Liver (tissue), 8 donors: ENCODE measurements at regions not wholly inside any gene's neighbourhood (a gene's known extent, or its start where the extent isn't known, plus 50 kb on each side); places are given as distances from the start of the nearest gene placed in this dataset.

Experiments
- DNase-seq: peaks from one replicate; pipeline ENCODE4 v3.0.0-alpha.2; 2017; ENCODE audit warnings: low spot score
- H3K27ac ChIP-seq, 2 donors: one replicate each; pipeline ENCODE4 v1.7.0; 2013; ENCODE audit warnings: inconsistent platforms in 2 of 2, low read length in 2 of 2, control low read depth in 1 of 2, low read depth in 1 of 2, mild to moderate bottlenecking in 1 of 2
- H3K27me3 ChIP-seq, 4 donors: one replicate each; pipeline versions ENCODE4 v1.6.1 to v1.7.0; 2013; ENCODE audit warnings: low read length in 3 of 4, inconsistent platforms in 1 of 4, mild to moderate bottlenecking in 1 of 4, moderate library complexity in 1 of 4; ENCODE audit not compliant: control insufficient read depth in 4 of 4, insufficient read depth in 4 of 4
- H3K36me3 ChIP-seq, 4 donors: one replicate each; pipeline versions ENCODE4 v1.6.1 to v1.7.0; 2013; ENCODE audit warnings: low read length in 3 of 4, mild to moderate bottlenecking in 3 of 4, low read depth in 1 of 4, moderate library complexity in 1 of 4; ENCODE audit not compliant: control insufficient read depth in 4 of 4, insufficient read depth in 3 of 4
- H3K4me1 ChIP-seq, 4 donors: one replicate each; pipeline versions ENCODE4 v1.6.1 to v1.7.0; 2013; ENCODE audit warnings: low read length in 3 of 4, mild to moderate bottlenecking in 3 of 4, moderate library complexity in 1 of 4; ENCODE audit not compliant: control insufficient read depth in 4 of 4, insufficient read depth in 4 of 4
- H3K4me3 ChIP-seq, 3 donors: one replicate each; pipeline versions ENCODE4 v1.6.1 to v1.7.0; 2013; ENCODE audit warnings: low read length in 3 of 3, control low read depth in 1 of 3, low read depth in 1 of 3, mild to moderate bottlenecking in 1 of 3
- H3K9ac ChIP-seq, 2 donors: one replicate each; pipeline ENCODE4 v1.7.0; 2013; ENCODE audit warnings: low read length in 2 of 2, mild to moderate bottlenecking in 2 of 2, moderate library complexity in 2 of 2, control low read depth in 1 of 2, low read depth in 1 of 2
- H3K9me3 ChIP-seq, 4 donors: one replicate each; pipeline versions ENCODE4 v1.6.1 to v1.7.0; 2013; ENCODE audit warnings: low read length in 3 of 4; ENCODE audit not compliant: control insufficient read depth in 4 of 4
- EGR1 ChIP-seq, 2 donors: IDR thresholded peaks; 2 replicates each; pipeline ENCODE4 v1.6.1; 2016 to 2018; ENCODE audit warnings: antibody characterized with exemption in 2 of 2, low read depth in 2 of 2
- FOXA1 ChIP-seq: IDR thresholded peaks from 2 replicates; pipeline ENCODE4 v1.6.1; 2016; ENCODE audit warnings: antibody characterized with exemption
- FOXA2 ChIP-seq: IDR thresholded peaks from 2 replicates; pipeline ENCODE4 v1.6.1; 2016; ENCODE audit warnings: antibody characterized with exemption
- GABPA ChIP-seq, 2 donors: IDR thresholded peaks in 1 of 2; conservative IDR thresholded peaks in 1 of 2; 2 replicates each; pipeline ENCODE4 v1.6.1; 2016; ENCODE audit warnings: antibody characterized with exemption in 2 of 2, mild to moderate bottlenecking in 1 of 2, moderate library complexity in 1 of 2
- HNF4A ChIP-seq, 2 donors: conservative IDR thresholded peaks; 2 replicates each; pipeline ENCODE4 v1.6.1; 2016; ENCODE audit warnings: antibody characterized with exemption in 2 of 2, mild to moderate bottlenecking in 2 of 2
- HNF4G ChIP-seq: IDR thresholded peaks from 2 replicates; pipeline ENCODE4 v1.6.1; 2016; ENCODE audit warnings: antibody characterized with exemption
- JUND ChIP-seq, 2 donors: IDR thresholded peaks; 2 replicates each; pipeline ENCODE4 v1.6.1; 2016; ENCODE audit warnings: antibody characterized with exemption in 2 of 2
- NR2F2 ChIP-seq: IDR thresholded peaks from 2 replicates; pipeline ENCODE4 v1.6.1; 2016; ENCODE audit warnings: antibody characterized with exemption
- RAD21 ChIP-seq, 2 donors: IDR thresholded peaks; 2 replicates each; pipeline ENCODE4 v1.6.1; 2016; ENCODE audit warnings: antibody characterized with exemption in 2 of 2, mild to moderate bottlenecking in 2 of 2
- RXRA ChIP-seq, 2 donors: IDR thresholded peaks; 2 replicates each; pipeline ENCODE4 v1.6.1; 2017 to 2018; ENCODE audit warnings: antibody characterized with exemption in 2 of 2, mild to moderate bottlenecking in 1 of 2
- SP1 ChIP-seq: IDR thresholded peaks from 2 replicates; pipeline ENCODE4 v1.6.1; 2018; ENCODE audit warnings: antibody characterized with exemption, mild to moderate bottlenecking
- YY1 ChIP-seq: IDR thresholded peaks from 2 replicates; pipeline ENCODE4 v1.6.1; 2016; ENCODE audit warnings: antibody characterized with exemption, mild to moderate bottlenecking
- WGBS: extraction: QIAGEN DNeasy Blood & Tissue Kit; methylation state at CpG from one replicate; pipeline ENCODE4 v1.1.7; 2013; 5-methylcytosine and 5-hydroxymethylcytosine counted together
- TF ChIP-seq, protein P1 (sequence below): IDR thresholded peaks from 2 replicates; pipeline ENCODE4 v1.6.1; 2016; ENCODE audit warnings: antibody characterized with exemption, mild to moderate bottlenecking
- TF ChIP-seq, protein P2 (sequence below): IDR thresholded peaks from 2 replicates; pipeline ENCODE4 v1.6.1; 2016; ENCODE audit warnings: antibody characterized with exemption
- TF ChIP-seq, protein P3 (sequence below): fragments of 150-350 bp; IDR thresholded peaks from 2 replicates; pipeline ENCODE4 v1.5.1; 2017; ENCODE audit warnings: improper control_type of control experiment, low read depth, low read length; ENCODE audit not compliant: missing input control
- TF ChIP-seq, protein P4 (sequence below): IDR thresholded peaks from 2 replicates; pipeline ENCODE4 v1.6.1; 2016; ENCODE audit warnings: antibody characterized with exemption
- donor health status: healthy.
- donor health status: healthy.
- donor health status: healthy.
- donor health status: healthy.
- donor health status: healthy.

DNA sequence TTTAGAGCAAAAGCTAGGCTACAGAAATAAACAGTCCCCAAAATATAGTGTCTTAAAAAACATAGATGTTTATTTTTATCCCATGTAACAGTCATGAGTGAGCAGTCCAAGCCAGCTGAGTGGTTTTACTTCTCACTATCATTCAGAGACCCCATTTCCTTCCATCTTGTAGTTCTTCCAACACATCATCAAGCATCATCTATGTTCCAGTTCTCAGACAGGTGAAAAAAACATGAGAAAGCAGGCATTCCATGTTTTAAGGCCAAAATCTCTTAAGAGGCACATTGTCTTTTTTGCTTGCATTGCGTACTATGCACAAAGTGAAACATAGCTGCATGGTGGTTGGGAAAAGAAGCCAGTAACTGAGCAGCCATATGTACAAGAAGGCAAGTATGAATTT is 128.6 kb downstream of the ATOH1 start:
- TF ChIP-seq, protein P1, sequence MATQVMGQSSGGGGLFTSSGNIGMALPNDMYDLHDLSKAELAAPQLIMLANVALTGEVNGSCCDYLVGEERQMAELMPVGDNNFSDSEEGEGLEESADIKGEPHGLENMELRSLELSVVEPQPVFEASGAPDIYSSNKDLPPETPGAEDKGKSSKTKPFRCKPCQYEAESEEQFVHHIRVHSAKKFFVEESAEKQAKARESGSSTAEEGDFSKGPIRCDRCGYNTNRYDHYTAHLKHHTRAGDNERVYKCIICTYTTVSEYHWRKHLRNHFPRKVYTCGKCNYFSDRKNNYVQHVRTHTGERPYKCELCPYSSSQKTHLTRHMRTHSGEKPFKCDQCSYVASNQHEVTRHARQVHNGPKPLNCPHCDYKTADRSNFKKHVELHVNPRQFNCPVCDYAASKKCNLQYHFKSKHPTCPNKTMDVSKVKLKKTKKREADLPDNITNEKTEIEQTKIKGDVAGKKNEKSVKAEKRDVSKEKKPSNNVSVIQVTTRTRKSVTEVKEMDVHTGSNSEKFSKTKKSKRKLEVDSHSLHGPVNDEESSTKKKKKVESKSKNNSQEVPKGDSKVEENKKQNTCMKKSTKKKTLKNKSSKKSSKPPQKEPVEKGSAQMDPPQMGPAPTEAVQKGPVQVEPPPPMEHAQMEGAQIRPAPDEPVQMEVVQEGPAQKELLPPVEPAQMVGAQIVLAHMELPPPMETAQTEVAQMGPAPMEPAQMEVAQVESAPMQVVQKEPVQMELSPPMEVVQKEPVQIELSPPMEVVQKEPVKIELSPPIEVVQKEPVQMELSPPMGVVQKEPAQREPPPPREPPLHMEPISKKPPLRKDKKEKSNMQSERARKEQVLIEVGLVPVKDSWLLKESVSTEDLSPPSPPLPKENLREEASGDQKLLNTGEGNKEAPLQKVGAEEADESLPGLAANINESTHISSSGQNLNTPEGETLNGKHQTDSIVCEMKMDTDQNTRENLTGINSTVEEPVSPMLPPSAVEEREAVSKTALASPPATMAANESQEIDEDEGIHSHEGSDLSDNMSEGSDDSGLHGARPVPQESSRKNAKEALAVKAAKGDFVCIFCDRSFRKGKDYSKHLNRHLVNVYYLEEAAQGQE, result no peak
- no peak for TF ChIP-seq FOXA1
- no peak overlapping the region for H3K4me3 ChIP-seq
- no peaks in the 10 kb centered on the region for H3K36me3 ChIP-seq
- 84% methylated on average over 1 of the region's 1 CpG for WGBS
- H3K27ac ChIP-seq, result no peak overlapping the region
- no peak for DNase-seq
- H3K9me3 ChIP-seq, result peaks cover 0 to 3% (median 1%) of the 10 kb centered on the region in 4 donors
- no peaks in the 10 kb centered on the region for H3K27me3 ChIP-seq
- no peak overlapping the region for H3K9ac ChIP-seq
- H3K4me1 ChIP-seq, result no peaks in the 10 kb centered on the region

DNA sequence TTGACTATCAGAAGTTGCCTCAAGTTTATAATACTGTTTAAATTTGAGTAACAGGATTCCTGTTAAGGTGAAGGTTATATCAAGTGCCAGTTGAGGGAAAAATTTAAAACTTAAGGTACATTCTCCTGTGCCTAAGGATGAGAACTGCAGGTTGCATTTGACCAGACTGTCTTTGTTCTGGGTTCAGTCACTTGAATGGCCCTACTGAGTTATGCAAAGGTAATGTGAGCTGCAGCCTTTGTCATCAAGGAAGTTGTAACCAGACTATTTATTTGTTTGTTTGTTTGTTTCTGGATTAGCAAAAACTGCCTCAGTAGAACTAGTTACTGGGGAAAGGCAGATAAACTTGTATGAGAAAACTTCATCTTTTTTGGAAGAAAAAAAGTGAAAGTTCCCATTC is 131.9 kb downstream of the ATOH1 start:
- H3K27ac ChIP-seq, result no peak overlapping the region
- H3K9ac ChIP-seq, result no peak overlapping the region
- TF ChIP-seq RXRA (IDR thresholded peaks at IDR 0.05) (no peak), RAD21 (IDR thresholded peaks at IDR 0.05) (no peak), EGR1 (IDR thresholded peaks at IDR 0.05; ENCODE audit: low read depth in 2 of 2) (no peak), YY1 (no peak), NR2F2 (no peak), JUND (IDR thresholded peaks at IDR 0.05) (no peak), FOXA2 (no peak), HNF4A (conservative IDR thresholded peaks at IDR 0.05) (no peak), GABPA (IDR thresholded peaks at IDR 0.05 in 1 of 2, conservative IDR thresholded peaks at IDR 0.05 in 1 of 2) (no peak), SP1 (no peak), HNF4G (no peak)
- TF ChIP-seq, protein P2, sequence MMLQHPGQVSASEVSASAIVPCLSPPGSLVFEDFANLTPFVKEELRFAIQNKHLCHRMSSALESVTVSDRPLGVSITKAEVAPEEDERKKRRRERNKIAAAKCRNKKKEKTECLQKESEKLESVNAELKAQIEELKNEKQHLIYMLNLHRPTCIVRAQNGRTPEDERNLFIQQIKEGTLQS, result no peak
- TF ChIP-seq, protein P3, sequence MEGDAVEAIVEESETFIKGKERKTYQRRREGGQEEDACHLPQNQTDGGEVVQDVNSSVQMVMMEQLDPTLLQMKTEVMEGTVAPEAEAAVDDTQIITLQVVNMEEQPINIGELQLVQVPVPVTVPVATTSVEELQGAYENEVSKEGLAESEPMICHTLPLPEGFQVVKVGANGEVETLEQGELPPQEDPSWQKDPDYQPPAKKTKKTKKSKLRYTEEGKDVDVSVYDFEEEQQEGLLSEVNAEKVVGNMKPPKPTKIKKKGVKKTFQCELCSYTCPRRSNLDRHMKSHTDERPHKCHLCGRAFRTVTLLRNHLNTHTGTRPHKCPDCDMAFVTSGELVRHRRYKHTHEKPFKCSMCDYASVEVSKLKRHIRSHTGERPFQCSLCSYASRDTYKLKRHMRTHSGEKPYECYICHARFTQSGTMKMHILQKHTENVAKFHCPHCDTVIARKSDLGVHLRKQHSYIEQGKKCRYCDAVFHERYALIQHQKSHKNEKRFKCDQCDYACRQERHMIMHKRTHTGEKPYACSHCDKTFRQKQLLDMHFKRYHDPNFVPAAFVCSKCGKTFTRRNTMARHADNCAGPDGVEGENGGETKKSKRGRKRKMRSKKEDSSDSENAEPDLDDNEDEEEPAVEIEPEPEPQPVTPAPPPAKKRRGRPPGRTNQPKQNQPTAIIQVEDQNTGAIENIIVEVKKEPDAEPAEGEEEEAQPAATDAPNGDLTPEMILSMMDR, result no peak
- TF ChIP-seq, protein P1, result no peak
- TF ChIP-seq, protein P4, sequence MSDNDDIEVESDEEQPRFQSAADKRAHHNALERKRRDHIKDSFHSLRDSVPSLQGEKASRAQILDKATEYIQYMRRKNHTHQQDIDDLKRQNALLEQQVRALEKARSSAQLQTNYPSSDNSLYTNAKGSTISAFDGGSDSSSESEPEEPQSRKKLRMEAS, result no peak

More for the DNA sequence above, 131.9 kb downstream of the ATOH1 start:
- Histone ChIP-seq H3K27me3 (no peaks in the 10 kb centered on the region), H3K9me3 (peaks cover 0 to 3% (median 1%) of the 10 kb centered on the region in 4 donors), H3K4me3 (no peak overlapping the region), H3K36me3 (no peaks in the 10 kb centered on the region), H3K4me1 (no peaks in the 10 kb centered on the region)
- no peak for DNase-seq
